HCT116 (cell line): ENCODE measurements at regions not wholly inside any gene's neighbourhood (a gene's known extent, or its start where the extent isn't known, plus 50 kb on each side); places are given as distances from the start of the nearest gene placed in this dataset.

ENCODE experiments used
- EGR1 ChIP-seq: IDR thresholded peaks from 2 replicates; pipeline ENCODE4 v1.6.1; 2012; ENCODE audit warnings: low read depth
- EZH2 ChIP-seq: fragments of 200-600 bp; sonication (generic); IDR thresholded peaks from 2 replicates; pipeline ENCODE4 v1.6.1; 2017; ENCODE audit warnings: antibody characterized with exemption, mixed run types
- JUND ChIP-seq: IDR thresholded peaks from 2 replicates; pipeline ENCODE4 v1.6.1; 2012
- TCF7L2 ChIP-seq: IDR thresholded peaks from 2 replicates; pipeline ENCODE4 v1.7.0; 2011; ENCODE audit warnings: borderline replicate concordance, inconsistent platforms; ENCODE audit not compliant: insufficient read depth, insufficient read length; ENCODE audit errors: extremely low read depth
- ZFX ChIP-seq: fragments of 450-650 bp; IDR thresholded peaks from 2 replicates; pipeline ENCODE4 v1.6.1; 2017
- TF ChIP-seq, protein P1 (sequence below): IDR thresholded peaks from 2 replicates; pipeline ENCODE4 v1.6.1; 2012
- TF ChIP-seq, protein P2 (sequence below), 3 experiments: fragments of 200-600 bp in 1 of 3; sonication (generic) in 1 of 3; IDR thresholded peaks in 2 of 3; conservative IDR thresholded peaks in 1 of 3; 2 replicates each; pipeline ENCODE4 v1.5.1; 2012 to 2017; ENCODE audit warnings: low read depth in 2 of 3, low read length in 2 of 3, antibody characterized with exemption in 1 of 3, borderline replicate concordance in 1 of 3, control low read depth in 1 of 3, mild to moderate bottlenecking in 1 of 3, mixed read lengths in 1 of 3, mixed run types in 1 of 3, moderate library complexity in 1 of 3; ENCODE audit not compliant: insufficient read depth in 1 of 3

DNA sequence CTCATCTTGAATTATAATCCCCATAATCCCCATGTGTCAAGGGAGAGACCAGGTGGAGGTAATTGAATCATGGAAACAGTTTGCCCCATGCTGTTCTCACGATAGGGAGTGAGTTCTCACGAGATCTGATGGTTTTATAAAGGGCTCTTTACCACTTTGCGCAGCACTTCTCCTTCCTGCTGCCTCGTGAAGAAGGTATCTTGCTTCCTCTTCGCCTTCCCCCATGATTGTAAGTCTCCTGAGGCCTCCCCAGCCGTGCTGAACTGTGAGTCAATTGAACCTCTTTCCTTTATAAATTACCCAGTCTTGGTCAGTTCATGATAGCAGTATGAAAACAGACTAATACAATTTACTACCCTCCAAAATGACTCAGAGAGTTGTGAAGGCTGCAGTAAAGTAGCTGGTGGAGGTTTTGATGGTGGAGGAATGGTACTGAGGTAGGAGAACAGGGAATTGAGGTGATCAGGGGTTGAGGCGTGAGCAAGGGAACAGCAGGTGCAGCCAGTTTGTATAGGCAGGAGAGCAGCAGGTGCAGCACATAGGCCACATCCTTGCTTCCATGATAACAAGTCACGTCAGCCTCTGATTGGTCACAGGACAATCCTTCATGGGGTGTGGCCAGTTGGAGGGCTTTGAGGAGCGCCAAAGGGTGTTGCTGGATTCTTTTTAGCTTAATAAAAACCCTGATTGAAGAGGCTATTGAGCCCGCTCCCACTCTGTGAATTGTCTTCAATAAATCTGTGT is 150.0 kb downstream of the CDC5L start:
- TF ChIP-seq, protein P1, sequence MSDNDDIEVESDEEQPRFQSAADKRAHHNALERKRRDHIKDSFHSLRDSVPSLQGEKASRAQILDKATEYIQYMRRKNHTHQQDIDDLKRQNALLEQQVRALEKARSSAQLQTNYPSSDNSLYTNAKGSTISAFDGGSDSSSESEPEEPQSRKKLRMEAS, result no peak
- TF ChIP-seq, protein P2, sequence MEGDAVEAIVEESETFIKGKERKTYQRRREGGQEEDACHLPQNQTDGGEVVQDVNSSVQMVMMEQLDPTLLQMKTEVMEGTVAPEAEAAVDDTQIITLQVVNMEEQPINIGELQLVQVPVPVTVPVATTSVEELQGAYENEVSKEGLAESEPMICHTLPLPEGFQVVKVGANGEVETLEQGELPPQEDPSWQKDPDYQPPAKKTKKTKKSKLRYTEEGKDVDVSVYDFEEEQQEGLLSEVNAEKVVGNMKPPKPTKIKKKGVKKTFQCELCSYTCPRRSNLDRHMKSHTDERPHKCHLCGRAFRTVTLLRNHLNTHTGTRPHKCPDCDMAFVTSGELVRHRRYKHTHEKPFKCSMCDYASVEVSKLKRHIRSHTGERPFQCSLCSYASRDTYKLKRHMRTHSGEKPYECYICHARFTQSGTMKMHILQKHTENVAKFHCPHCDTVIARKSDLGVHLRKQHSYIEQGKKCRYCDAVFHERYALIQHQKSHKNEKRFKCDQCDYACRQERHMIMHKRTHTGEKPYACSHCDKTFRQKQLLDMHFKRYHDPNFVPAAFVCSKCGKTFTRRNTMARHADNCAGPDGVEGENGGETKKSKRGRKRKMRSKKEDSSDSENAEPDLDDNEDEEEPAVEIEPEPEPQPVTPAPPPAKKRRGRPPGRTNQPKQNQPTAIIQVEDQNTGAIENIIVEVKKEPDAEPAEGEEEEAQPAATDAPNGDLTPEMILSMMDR (IDR thresholded peaks at IDR 0.05 in 2 of 3, conservative IDR thresholded peaks at IDR 0.05 in 1 of 3; ENCODE audit: borderline replicate concordance in 1 of 3, insufficient read depth in 1 of 3, low read depth in 2 of 3, low read length in 2 of 3), result no peak
- no peak for TF ChIP-seq ZFX
- no peak for TF ChIP-seq TCF7L2
- no peak for TF ChIP-seq EGR1
- no peak for TF ChIP-seq JUND
- TF ChIP-seq EZH2, result no peak
